GM10266 (cell line): ENCODE measurements at regions not wholly inside any gene's neighbourhood (a gene's known extent, or its start where the extent isn't known, plus 50 kb on each side); places are given as distances from the start of the nearest gene placed in this dataset.

Experiments
- DNase-seq: peaks from one replicate; pipeline ENCODE4 v3.0.0; 2012; ENCODE audit errors: extremely low spot score
- TF ChIP-seq, protein P1 (sequence below): IDR thresholded peaks from 2 replicates; pipeline ENCODE4 v1.5.1; 2012; ENCODE audit warnings: mild to moderate bottlenecking, low read depth; ENCODE audit not compliant: control insufficient read depth, insufficient read depth; ENCODE audit errors: missing control alignments

DNA sequence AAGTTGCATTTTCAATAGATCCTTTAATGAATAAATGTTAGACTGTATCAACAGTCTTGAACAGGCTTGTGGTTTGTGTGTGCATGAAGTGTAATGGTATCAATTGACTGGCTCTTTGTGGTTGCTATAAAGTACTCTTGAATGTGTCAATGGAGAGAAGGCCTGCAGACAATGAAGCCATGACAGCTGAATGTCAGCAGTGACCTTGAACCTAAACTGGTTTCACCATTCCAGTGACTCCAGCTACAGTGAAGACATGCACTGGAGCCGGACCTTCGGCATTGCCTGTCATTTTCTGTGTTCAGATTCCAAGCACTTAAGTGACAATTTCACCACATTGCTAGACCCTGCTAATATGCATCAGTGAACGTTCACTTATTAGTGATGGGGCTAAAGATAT, 276.0 kb upstream of the TMEM161B start:
- no peak for DNase-seq
- TF ChIP-seq, protein P1, sequence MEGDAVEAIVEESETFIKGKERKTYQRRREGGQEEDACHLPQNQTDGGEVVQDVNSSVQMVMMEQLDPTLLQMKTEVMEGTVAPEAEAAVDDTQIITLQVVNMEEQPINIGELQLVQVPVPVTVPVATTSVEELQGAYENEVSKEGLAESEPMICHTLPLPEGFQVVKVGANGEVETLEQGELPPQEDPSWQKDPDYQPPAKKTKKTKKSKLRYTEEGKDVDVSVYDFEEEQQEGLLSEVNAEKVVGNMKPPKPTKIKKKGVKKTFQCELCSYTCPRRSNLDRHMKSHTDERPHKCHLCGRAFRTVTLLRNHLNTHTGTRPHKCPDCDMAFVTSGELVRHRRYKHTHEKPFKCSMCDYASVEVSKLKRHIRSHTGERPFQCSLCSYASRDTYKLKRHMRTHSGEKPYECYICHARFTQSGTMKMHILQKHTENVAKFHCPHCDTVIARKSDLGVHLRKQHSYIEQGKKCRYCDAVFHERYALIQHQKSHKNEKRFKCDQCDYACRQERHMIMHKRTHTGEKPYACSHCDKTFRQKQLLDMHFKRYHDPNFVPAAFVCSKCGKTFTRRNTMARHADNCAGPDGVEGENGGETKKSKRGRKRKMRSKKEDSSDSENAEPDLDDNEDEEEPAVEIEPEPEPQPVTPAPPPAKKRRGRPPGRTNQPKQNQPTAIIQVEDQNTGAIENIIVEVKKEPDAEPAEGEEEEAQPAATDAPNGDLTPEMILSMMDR: no peak

DNA sequence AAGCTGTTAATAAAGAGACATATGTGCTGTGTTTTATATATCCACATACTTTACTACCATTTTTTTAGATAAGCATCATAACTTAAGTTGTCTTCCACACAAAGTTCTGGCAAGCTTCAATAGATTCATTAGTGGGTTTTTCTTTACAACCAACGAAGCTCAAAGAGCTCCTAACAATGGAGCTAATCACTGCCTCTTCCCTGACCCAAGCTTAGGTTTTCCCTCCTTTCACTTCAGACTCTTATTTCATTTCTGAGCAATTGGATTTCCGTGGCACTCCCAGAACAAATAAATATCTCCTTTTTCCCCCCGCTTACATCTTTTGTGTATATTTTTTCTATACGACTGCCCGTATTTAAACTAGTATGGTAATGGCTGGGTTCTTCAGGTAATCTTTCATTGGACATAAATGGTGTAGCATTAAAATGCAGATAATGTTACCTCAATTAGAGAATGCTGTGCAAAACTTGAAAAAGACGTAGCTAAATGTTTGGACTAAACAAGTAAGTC, 275.5 kb upstream of the TMEM161B start:
- TF ChIP-seq, protein P1: no peak
- DNase-seq: no peak

DNA sequence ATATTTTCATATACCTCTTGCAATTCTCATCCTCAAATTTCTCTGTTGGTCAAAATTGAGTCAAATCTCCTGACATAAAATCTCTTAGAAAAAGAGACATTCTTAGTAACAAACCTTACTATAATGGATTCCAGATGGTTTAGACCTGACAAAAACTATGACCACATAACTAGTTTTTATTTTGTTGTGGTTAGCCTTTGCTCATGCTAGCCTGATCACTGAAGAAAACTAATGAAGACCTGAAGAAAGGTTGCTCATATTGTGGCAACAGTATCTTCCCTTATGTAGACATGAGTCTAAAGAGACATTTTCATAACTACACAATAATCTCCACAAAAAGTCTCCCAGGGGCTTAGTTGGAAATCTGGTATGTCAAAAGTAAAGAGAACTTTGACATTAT, 274.1 kb upstream of the TMEM161B start:
- DNase-seq: no peak
- TF ChIP-seq, protein P1: no peak

DNA sequence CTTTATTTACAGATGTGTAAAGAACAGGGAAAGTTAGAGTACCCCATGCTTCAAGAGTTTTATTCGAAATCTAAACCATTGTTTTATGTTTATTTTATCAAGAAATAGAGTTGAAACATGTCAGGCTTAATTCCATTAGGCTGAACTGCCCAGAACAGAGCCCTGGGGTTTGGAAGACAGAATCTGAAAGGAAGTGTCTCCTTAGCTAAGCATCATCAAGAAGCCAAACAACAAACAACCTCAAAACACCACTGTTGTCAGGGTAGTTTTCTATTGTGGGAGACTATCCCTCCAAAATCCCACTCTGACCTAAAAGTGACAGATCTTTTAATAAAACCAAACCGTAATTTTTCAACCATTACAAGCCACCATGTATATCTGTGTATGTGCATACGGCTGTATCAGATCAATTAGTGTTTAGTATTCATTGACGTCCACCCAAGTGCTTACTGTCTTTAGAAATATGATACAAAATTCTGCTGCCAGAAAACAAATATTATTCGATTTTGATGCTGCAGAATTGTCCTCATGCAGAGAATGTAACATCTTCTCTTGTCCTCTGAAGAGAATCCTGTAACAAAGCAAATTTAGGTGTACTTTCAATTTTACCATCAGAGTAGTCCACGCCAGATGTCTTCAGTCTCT, 271.9 kb upstream of the TMEM161B start:
- no peak for DNase-seq
- TF ChIP-seq, protein P1: no peak

DNA sequence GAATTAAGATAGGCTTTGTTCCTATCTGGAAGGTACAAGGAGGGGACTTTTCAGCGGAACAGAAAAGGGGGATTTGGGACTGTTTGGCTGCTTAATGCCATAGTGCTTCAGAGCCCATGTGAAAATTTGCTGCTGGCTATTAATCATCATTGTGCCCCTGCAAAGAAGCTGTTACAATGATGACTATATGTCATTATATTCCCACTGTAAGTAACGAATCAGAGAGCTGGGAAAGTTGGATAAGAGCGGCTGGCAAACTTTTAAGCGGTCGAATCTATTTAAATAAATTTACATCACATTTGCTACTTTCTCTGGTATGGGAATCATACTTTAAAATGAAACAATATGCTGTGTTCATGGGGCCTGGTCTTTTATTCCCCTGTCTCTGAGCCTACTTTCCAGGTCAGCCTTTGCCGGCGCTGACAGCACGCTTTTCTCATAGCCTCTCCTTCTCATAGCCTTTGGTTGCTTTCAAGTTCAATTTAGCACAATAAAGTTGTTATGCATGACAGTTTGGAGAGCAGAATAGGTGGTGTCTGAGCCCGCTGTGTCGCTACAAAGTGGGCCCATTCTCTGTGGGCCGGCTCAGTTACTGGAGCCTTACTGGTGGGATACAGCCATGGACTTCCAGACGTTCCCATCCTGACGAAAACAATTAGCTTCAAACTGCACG, 271.2 kb upstream of the TMEM161B start:
- TF ChIP-seq, protein P1: no peak
- no peak for DNase-seq

DNA sequence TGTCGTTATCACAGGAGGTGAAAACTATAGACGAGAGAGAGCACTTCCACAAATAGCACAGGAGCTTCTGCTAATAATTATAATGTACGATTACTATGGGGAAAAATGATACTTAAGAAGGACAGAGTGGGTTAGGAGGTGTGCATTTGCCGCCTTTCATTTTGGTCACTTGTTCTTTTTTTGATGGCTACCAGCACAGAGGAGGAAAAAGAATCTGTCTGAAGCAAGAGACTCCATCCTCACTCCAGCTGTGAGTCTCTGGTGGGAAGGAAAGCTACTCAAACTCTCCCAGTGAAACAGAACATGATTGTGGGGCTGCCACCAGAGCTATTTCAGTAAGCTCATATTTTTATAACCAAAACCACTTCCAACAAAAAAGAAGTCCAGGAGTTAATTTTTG, 270.4 kb upstream of the TMEM161B start:
- DNase-seq: no peak
- TF ChIP-seq, protein P1: no peak

DNA sequence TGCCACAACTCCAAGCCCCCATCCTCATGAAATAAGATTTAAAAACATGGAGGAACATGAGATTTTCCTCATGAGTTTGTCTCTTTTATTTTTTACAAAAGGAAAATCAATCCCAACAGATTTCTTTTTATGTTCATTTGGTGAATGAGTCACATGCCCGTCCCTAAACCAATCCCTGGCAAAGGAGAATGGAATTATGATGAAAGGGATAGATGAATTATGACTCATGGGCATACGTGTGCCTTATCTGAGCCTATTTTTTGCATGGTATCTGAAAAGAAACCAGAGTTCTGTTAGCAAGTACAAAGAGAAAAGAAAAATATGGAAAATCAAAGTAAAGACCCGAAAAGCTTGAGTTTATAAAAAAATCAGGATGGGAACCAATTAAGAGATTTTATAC, 267.5 kb upstream of the TMEM161B start:
- TF ChIP-seq, protein P1: no peak
- DNase-seq: no peak
